Osteocyte (in vitro differentiated cells): ENCODE measurements at regions not wholly inside any gene's neighbourhood (a gene's known extent, or its start where the extent isn't known, plus 50 kb on each side); places are given as distances from the start of the nearest gene placed in this dataset.

Experiments used
- DNase-seq: peaks from one replicate; pipeline ENCODE4 v3.0.0; 2021; ENCODE audit warnings: mixed read lengths; ENCODE audit not compliant: unreplicated experiment; ENCODE audit errors: extremely low spot score
- H3K27ac Mint-ChIP-seq: one replicate; pipeline ENCODE4 v1.8.0; 2021; ENCODE audit warnings: mild to moderate bottlenecking, mixed read lengths; ENCODE audit not compliant: unreplicated experiment
- H3K27me3 Mint-ChIP-seq: one replicate; pipeline ENCODE4 v1.8.0; 2021; ENCODE audit warnings: mixed read lengths; ENCODE audit not compliant: unreplicated experiment
- H3K36me3 Mint-ChIP-seq: one replicate; pipeline ENCODE4 v1.8.0; 2021; ENCODE audit warnings: mixed read lengths; ENCODE audit not compliant: unreplicated experiment
- H3K4me1 Mint-ChIP-seq: one replicate; pipeline ENCODE4 v1.8.0; 2021; ENCODE audit warnings: mixed read lengths; ENCODE audit not compliant: unreplicated experiment
- H3K4me3 Mint-ChIP-seq: one replicate; pipeline ENCODE4 v1.8.0; 2021; ENCODE audit warnings: mild to moderate bottlenecking, moderate library complexity, mixed read lengths; ENCODE audit not compliant: unreplicated experiment
- H3K9me3 Mint-ChIP-seq: one replicate; pipeline ENCODE4 v1.8.0; 2021; ENCODE audit warnings: mixed read lengths; ENCODE audit not compliant: unreplicated experiment
- CTCF ChIP-seq: fragments of 200-600 bp; sonication (generic); IDR thresholded peaks from 2 replicates; pipeline ENCODE4 v1.5.0; 2021; ENCODE audit warnings: antibody characterized with exemption, mild to moderate bottlenecking, moderate library complexity

- H3K4me3 Mint-ChIP-seq: no peak overlapping the region
- DNase-seq: no peak
- no peaks in the 10 kb centered on the region for H3K9me3 Mint-ChIP-seq
- H3K27ac Mint-ChIP-seq: no peak overlapping the region
- H3K27me3 Mint-ChIP-seq: no peaks in the 10 kb centered on the region
- TF ChIP-seq CTCF: no peak
- H3K4me1 Mint-ChIP-seq: peaks cover 60% of the 10 kb centered on the region
- H3K36me3 Mint-ChIP-seq: peaks cover 6% of the 10 kb centered on the region
Measured at GRCh38 chr21:34199121-34199910, 125.9 kb downstream of the MRPS6 start.

GRCh38 chr21:34200288-34200905 is 127.0 kb downstream of the MRPS6 start:
- DNase-seq: no peak
- H3K27me3 Mint-ChIP-seq: no peaks in the 10 kb centered on the region
- no peak for TF ChIP-seq CTCF
- peaks cover 68% of the 10 kb centered on the region for H3K4me1 Mint-ChIP-seq
- H3K9me3 Mint-ChIP-seq: no peaks in the 10 kb centered on the region
- H3K4me3 Mint-ChIP-seq: peak overlapping the region; percentile 10
- no peak overlapping the region for H3K27ac Mint-ChIP-seq
- peaks cover 6% of the 10 kb centered on the region for H3K36me3 Mint-ChIP-seq

- TF ChIP-seq CTCF: no peak
- peaks cover 74% of the 10 kb centered on the region for H3K4me1 Mint-ChIP-seq
- H3K27ac Mint-ChIP-seq: peak overlapping the region; percentile 19
- H3K36me3 Mint-ChIP-seq: peaks cover 6% of the 10 kb centered on the region
- no peaks in the 10 kb centered on the region for H3K9me3 Mint-ChIP-seq
- peak overlapping the region; percentile 64 for H3K4me3 Mint-ChIP-seq
- DNase-seq: no peak
- no peaks in the 10 kb centered on the region for H3K27me3 Mint-ChIP-seq
Measured at GRCh38 chr21:34201001-34201400, 127.6 kb downstream of the MRPS6 start.

- no peaks in the 10 kb centered on the region for H3K9me3 Mint-ChIP-seq
- H3K27ac Mint-ChIP-seq: peak overlapping the region; percentile 73
- DNase-seq: no peak
- peaks cover 6% of the 10 kb centered on the region for H3K36me3 Mint-ChIP-seq
- no peaks in the 10 kb centered on the region for H3K27me3 Mint-ChIP-seq
- H3K4me3 Mint-ChIP-seq: peak overlapping the region; percentile 64
- TF ChIP-seq CTCF: no peak
- H3K4me1 Mint-ChIP-seq: peaks cover 79% of the 10 kb centered on the region
Measured at GRCh38 chr21:34201481-34201858, 128.1 kb downstream of the MRPS6 start.

GRCh38 chr21:34202553-34203372 is 129.4 kb downstream of the MRPS6 start:
- H3K4me3 Mint-ChIP-seq: no peak overlapping the region
- H3K36me3 Mint-ChIP-seq: peaks cover 6% of the 10 kb centered on the region
- peak overlapping the region; percentile 18 for H3K27ac Mint-ChIP-seq
- H3K4me1 Mint-ChIP-seq: peaks cover 82% of the 10 kb centered on the region
- DNase-seq: no peak
- no peaks in the 10 kb centered on the region for H3K27me3 Mint-ChIP-seq
- no peak for TF ChIP-seq CTCF
- no peaks in the 10 kb centered on the region for H3K9me3 Mint-ChIP-seq
